WI38 (cell line): ENCODE measurements at regions not wholly inside any gene's neighbourhood (a gene's known extent, or its start where the extent isn't known, plus 50 kb on each side); places are given as distances from the start of the nearest gene placed in this dataset.

Source experiments
- H3K4me3 ChIP-seq: 2 replicates; pipeline ENCODE4 v1.5.1; 2011; ENCODE audit warnings: low read depth, mild to moderate bottlenecking, control low read depth, low read length
- TF ChIP-seq, protein P1 (sequence below): IDR thresholded peaks from 2 replicates; pipeline ENCODE4 v1.5.1; 2012; ENCODE audit warnings: low read depth, mild to moderate bottlenecking, control low read depth, low read length

DNA sequence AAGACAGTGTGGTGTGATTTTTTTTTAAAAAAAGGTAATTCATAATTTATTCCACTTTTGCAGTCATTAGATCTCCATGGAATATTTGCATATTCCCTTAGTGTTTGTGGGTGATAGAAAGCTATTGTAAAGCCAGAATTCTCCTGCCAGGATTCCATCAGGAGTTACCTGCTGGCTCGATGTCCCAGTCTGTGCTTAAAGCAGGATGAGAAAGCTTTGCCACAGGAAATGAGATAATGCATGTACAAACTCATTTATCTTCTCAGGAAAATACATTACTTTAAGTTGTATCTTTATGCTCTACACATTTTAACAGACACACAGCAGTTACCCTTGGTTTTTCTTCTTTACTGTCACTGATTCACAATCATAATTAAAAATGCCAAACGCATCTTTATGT, 553.0 kb downstream of the CD109 start:
- H3K4me3 ChIP-seq = no peak overlapping the region
- TF ChIP-seq, protein P1, sequence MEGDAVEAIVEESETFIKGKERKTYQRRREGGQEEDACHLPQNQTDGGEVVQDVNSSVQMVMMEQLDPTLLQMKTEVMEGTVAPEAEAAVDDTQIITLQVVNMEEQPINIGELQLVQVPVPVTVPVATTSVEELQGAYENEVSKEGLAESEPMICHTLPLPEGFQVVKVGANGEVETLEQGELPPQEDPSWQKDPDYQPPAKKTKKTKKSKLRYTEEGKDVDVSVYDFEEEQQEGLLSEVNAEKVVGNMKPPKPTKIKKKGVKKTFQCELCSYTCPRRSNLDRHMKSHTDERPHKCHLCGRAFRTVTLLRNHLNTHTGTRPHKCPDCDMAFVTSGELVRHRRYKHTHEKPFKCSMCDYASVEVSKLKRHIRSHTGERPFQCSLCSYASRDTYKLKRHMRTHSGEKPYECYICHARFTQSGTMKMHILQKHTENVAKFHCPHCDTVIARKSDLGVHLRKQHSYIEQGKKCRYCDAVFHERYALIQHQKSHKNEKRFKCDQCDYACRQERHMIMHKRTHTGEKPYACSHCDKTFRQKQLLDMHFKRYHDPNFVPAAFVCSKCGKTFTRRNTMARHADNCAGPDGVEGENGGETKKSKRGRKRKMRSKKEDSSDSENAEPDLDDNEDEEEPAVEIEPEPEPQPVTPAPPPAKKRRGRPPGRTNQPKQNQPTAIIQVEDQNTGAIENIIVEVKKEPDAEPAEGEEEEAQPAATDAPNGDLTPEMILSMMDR = no peak

DNA sequence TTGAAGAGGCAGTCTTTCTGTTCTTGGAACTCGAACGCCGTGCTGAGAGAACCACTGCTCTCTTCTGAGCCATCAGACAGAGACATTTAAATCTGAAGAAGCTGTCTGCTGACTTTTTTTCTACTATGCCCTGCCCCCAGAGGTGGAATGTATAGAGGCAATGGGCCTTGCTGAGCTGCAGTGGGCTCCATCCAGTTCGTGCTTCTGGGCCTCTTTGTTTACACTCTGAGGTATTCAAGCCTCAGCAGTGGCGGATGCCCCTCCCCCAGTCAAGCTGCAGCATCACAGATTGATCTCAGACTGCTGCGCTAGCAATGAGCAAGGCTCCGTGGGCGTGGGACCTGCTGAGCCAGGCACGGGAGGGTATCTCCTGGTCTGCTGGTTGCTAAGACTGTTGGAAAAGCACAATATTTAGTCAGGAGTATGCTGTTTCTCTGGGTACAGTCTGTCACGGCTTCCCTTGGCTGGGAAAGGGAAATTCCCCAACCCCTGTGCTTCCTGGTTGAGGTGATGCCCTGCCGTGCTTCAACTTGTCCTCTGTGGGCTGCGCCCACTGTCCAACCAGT, 526.8 kb downstream of the CD109 start:
- TF ChIP-seq, protein P1 = no peak
- no peak overlapping the region for H3K4me3 ChIP-seq

DNA sequence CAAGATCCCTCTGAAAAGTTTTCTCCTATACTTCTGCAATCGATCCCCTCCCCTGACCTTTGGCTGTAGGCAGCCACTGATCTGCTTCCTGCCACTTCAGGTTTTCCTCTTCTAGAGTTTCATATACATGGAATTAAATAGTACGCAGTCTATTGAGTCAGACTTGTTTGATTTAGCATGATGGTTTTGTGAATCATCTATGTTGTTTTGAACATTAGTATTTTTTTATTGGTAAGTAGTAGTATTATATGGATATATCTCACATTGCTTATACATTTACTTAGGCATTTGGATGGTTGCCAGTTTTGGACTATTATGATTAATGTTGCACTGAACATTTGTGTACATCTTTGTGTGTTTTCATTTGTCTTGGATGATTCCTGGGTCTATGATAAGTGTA, 518.0 kb downstream of the CD109 start:
- TF ChIP-seq, protein P1 = no peak
- no peak overlapping the region for H3K4me3 ChIP-seq

DNA sequence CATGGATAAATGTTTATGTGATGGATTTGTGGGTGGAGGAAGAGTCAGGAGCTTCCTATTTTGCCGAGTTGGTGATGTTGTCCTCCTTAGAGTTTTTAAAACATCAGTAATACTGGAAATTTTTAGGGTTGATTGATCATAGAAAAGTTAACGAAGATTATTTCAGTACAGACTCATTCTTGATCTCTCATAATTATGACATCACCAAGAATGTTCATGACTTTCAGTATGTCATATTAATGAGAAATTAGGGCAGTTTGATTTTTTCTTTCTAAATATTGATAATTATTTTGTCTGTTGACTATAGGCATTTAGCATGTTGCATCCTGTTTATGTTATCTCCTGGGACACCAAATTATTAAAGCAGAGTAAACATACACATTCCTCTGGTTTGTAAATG, 512.2 kb downstream of the CD109 start:
- no peak overlapping the region for H3K4me3 ChIP-seq
- TF ChIP-seq, protein P1 = no peak

DNA sequence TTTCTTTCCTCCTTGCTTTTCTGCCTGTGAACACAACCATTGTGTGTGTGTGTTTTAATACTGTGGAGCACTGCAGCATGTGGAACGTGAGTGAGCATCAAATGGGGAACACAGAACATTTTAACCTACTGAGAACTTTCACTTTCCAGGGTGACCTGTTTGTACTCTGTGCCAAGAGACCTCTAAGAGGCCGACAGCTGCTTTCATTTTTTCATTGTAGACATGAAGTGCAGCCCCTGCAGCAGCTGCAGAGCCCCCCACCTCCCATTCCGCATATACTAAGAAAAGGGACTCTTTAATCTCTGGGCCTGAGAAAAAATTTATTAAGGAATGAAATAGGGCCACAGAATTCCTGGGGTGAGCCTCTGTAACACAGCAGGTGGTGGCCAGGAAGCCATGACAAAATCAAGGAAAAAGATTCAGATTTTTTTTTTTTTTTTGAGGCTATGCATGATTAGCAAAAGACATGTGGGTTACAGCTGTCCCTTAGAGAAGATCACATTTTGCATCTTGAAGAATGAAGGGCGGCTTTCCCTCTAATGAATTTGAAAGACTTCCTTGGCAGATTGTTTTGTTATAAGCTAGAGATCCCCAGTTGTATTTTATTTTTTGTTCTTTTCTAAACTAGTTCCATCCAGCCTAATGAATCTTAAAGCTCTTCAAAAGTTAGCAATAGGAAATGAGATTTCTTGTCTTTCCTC, 503.4 kb downstream of the CD109 start:
- TF ChIP-seq, protein P1 = no peak

DNA sequence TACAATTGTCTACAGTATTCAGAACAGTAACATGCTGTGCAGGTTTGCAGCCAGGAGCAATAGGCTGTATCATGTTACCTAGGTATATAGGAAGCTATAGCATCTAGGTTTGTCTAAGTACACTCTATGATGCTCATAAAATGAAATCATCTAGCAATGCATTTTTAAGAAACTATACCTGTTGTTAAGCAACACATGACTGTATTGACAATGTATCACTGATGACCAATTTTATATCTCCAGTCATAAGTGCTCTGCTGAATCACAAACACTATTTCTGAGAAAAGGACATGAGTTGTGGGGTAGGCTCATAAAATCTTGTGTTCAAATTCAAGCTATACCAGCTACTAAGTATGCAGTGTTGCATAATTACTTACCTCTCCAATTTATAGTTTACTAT, 501.3 kb downstream of the CD109 start:
- H3K4me3 ChIP-seq = no peak overlapping the region
- TF ChIP-seq, protein P1 = no peak

More for the DNA sequence above, 503.4 kb downstream of the CD109 start:
- H3K4me3 ChIP-seq = no peak overlapping the region

DNA sequence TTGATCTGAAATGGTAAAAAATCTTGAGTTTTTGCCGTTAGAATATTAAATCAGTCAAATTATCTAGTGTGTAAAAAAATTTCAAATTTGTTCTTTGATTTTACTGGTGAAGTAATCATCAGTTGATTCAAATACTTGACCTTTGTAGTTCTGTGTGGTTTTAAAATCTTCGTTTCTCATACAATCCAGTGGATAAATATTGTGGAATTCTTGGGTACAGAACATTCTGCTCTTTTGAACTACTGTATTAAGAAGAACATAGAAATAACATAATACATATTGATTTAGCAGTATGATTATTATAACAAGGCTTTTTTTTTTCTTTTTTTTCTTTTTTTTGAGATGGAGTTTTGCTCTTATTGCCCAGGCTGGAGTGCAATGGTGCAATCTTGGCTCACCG, 491.8 kb downstream of the CD109 start:
- H3K4me3 ChIP-seq = no peak overlapping the region
- TF ChIP-seq, protein P1 = no peak
